ENCODE measurements at regions not wholly inside any gene's neighbourhood (a gene's known extent, or its start where the extent isn't known, plus 50 kb on each side); places are given as distances from the start of the nearest gene placed in this dataset.
"Not testable (repeated sequence)": the region's sequence is repeated elsewhere in the genome, so short reads cannot be mapped to it uniquely, and the experiment has no call there.

GRCh38 chrX:84611843-84612636 lies 109.8 kb upstream of the HDX start:
- DNase-seq (ENCODE audit: low read depth in 2 of 2): no peak

GRCh38 chrX:84634201-84634782 lies 132.0 kb upstream of the HDX start:
- no peak for DNase-seq (ENCODE audit: low read depth in 2 of 2)

- DNase-seq (ENCODE audit: low read depth in 2 of 2): no peak
Measured at GRCh38 chrX:84666086-84666485, 163.8 kb upstream of the HDX start.

- DNase-seq (ENCODE audit: low read depth in 2 of 2): no peak
Measured at GRCh38 chrX:84690228-84690627, 188.0 kb upstream of the HDX start.

GRCh38 chrX:84709987-84710386 lies 207.7 kb upstream of the HDX start:
- DNase-seq (ENCODE audit: low read depth in 2 of 2): no peak

- no peak for DNase-seq (ENCODE audit: low read depth in 2 of 2)
Measured at GRCh38 chrX:84710611-84711010, 208.4 kb upstream of the HDX start.

- no peak for DNase-seq (ENCODE audit: low read depth in 2 of 2)
Measured at GRCh38 chrX:84712621-84713020, 210.4 kb upstream of the HDX start.

GRCh38 chrX:84715315-84715714 lies 213.1 kb upstream of the HDX start:
- DNase-seq (ENCODE audit: low read depth in 2 of 2): no peak

- no peak for DNase-seq (ENCODE audit: low read depth in 2 of 2)
Measured at GRCh38 chrX:84717343-84717742, 215.1 kb upstream of the HDX start.

- no peak for DNase-seq (ENCODE audit: low read depth in 2 of 2)
Measured at GRCh38 chrX:84721416-84721815, 219.2 kb upstream of the HDX start.

GRCh38 chrX:84724576-84724975 lies 222.3 kb upstream of the HDX start:
- no peak for DNase-seq (ENCODE audit: low read depth in 2 of 2)

- no peak for DNase-seq (ENCODE audit: low read depth in 2 of 2)
Measured at GRCh38 chrX:84729408-84729807, 227.2 kb upstream of the HDX start.

- DNase-seq (ENCODE audit: low read depth in 2 of 2): peak; percentile 14 to 15
Measured at GRCh38 chrX:84729809-84730208, 227.6 kb upstream of the HDX start.

GRCh38 chrX:84735025-84735424 lies 232.8 kb upstream of the HDX start:
- DNase-seq (ENCODE audit: low read depth in 2 of 2): no peak

- no peak for DNase-seq (ENCODE audit: low read depth in 2 of 2)
Measured at GRCh38 chrX:84737471-84737871, 235.2 kb upstream of the HDX start.

GRCh38 chrX:84747516-84747915 lies 245.3 kb upstream of the HDX start:
- DNase-seq (ENCODE audit: low read depth in 2 of 2): no peak

GRCh38 chrX:84748965-84749656 lies 246.9 kb upstream of the HDX start:
- DNase-seq (ENCODE audit: low read depth in 2 of 2): no peak

- DNase-seq (ENCODE audit: low read depth in 2 of 2): no peak
Measured at GRCh38 chrX:84760560-84760959, 243.1 kb upstream of the APOOL start.

GRCh38 chrX:84796321-84796720 lies 207.4 kb upstream of the APOOL start:
- no peak for DNase-seq (ENCODE audit: low read depth in 2 of 2)

GRCh38 chrX:84830836-84831235 lies 172.8 kb upstream of the APOOL start:
- no peak for DNase-seq (ENCODE audit: low read depth in 2 of 2)

GRCh38 chrX:84846541-84846940 lies 157.1 kb upstream of the APOOL start:
- DNase-seq (ENCODE audit: low read depth in 2 of 2): not testable (repeated sequence)

GRCh38 chrX:84851183-84851582 lies 152.5 kb upstream of the APOOL start:
- DNase-seq (ENCODE audit: low read depth in 2 of 2): not testable (repeated sequence)

- not testable (repeated sequence) for DNase-seq (ENCODE audit: low read depth in 2 of 2)
Measured at GRCh38 chrX:84856791-84857190, 146.9 kb upstream of the APOOL start.
